Breast epithelium (tissue), 4 donors: ENCODE measurements at regions not wholly inside any gene's neighbourhood (a gene's known extent, or its start where the extent isn't known, plus 50 kb on each side); places are given as distances from the start of the nearest gene placed in this dataset.

Experiments used
- DNase-seq, 2 donors: peaks; one replicate each; pipeline ENCODE4 v3.0.0-alpha.2; 2019; ENCODE audit warnings: low spot score in 2 of 2
- H3K27ac ChIP-seq, 2 donors: fragments of 200-600 bp; sonication (generic) in 1 of 2; one replicate each; pipeline ENCODE4 v1.5.1; 2016 to 2019; ENCODE audit warnings: mild to moderate bottlenecking in 1 of 2
- H3K27me3 ChIP-seq, 2 donors: fragments of 200-600 bp; sonication (generic) in 1 of 2; one replicate each; pipeline versions ENCODE4 v1.5.1 to v1.6.0; 2017 to 2019; ENCODE audit warnings: control low read depth in 1 of 2, mild to moderate bottlenecking in 1 of 2
- H3K36me3 ChIP-seq: fragments of 200-600 bp; one replicate; pipeline ENCODE4 v1.5.1; 2019
- H3K4me1 ChIP-seq, 2 donors: fragments of 200-600 bp; sonication (generic); one replicate each; pipeline ENCODE4 v1.5.1; 2016 to 2019; ENCODE audit warnings: control low read depth in 1 of 2
- H3K4me3 ChIP-seq, 3 donors: fragments of 200-600 bp; sonication (generic); 1 replicate in 2 of 3; 2 replicates in 1 of 3; pipeline ENCODE4 v1.5.1; 2016 to 2019; ENCODE audit warnings: mild to moderate bottlenecking in 3 of 3, moderate library complexity in 2 of 3
- H3K9me3 ChIP-seq, 2 donors: fragments of 200-600 bp; sonication (generic) in 1 of 2; one replicate each; pipeline ENCODE4 v1.5.1; 2016 to 2019; ENCODE audit warnings: control low read depth in 1 of 2
- POLR2A ChIP-seq: fragments of 450-650 bp; IDR thresholded peaks from one replicate; pipeline ENCODE4 v1.6.1; 2016; ENCODE audit warnings: antibody characterized with exemption, mild to moderate bottlenecking, moderate library complexity
- POLR2AphosphoS5 ChIP-seq, 3 donors: sonication (generic); formaldehyde crosslinking; IDR thresholded peaks; one replicate each; pipeline ENCODE4 v1.6.1; 2017; ENCODE audit warnings: antibody characterized with exemption in 3 of 3
- intact Hi-C: fragments of 100-400 bp; cut with DNase I; formaldehyde crosslinking; loops from one replicate; pipeline ENCODE4 v1.15.1; 2023; ENCODE audit warnings: low total_unique reads
- TF ChIP-seq, protein P1 (sequence below), 3 donors: fragments of 450-650 bp; IDR thresholded peaks; one replicate each; pipeline ENCODE4 v1.5.1; 2016 to 2017; ENCODE audit warnings: antibody characterized with exemption in 3 of 3, mild to moderate bottlenecking in 3 of 3, moderate library complexity in 3 of 3

DNA sequence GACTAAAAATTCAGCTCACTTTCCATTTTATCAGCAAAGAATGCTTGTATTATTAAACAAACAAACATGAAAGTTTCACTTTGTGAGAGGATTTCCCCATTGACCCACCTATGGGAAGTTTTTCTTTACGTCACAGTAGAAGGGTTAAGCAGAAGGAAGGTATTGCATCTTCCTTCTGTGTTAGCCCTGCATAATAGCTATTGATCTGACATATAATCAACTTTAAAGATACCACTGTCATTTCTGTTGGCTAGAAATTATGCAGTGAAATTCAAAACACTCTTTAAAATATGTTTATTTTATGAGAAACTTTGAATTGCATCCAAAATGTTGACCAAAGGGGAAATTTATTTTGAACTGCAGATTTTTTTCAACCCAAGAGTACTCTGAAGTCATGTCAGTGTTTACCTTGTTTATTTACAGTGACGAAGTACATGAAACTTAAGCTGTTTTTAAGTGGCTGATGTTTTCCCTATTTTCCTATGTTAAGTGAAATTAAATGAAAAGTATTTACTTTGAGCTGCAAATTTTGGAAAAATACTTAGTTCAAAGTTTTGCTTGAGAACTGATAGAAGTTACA is 566.4 kb downstream of the ZEB2 start:
- no peak overlapping the region for H3K27ac ChIP-seq
- no peaks in the 10 kb centered on the region for H3K36me3 ChIP-seq
- H3K27me3 ChIP-seq, result no peaks in the 10 kb centered on the region
- TF ChIP-seq, protein P1, sequence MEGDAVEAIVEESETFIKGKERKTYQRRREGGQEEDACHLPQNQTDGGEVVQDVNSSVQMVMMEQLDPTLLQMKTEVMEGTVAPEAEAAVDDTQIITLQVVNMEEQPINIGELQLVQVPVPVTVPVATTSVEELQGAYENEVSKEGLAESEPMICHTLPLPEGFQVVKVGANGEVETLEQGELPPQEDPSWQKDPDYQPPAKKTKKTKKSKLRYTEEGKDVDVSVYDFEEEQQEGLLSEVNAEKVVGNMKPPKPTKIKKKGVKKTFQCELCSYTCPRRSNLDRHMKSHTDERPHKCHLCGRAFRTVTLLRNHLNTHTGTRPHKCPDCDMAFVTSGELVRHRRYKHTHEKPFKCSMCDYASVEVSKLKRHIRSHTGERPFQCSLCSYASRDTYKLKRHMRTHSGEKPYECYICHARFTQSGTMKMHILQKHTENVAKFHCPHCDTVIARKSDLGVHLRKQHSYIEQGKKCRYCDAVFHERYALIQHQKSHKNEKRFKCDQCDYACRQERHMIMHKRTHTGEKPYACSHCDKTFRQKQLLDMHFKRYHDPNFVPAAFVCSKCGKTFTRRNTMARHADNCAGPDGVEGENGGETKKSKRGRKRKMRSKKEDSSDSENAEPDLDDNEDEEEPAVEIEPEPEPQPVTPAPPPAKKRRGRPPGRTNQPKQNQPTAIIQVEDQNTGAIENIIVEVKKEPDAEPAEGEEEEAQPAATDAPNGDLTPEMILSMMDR (IDR thresholded peaks at IDR 0.05), result no peak
- no peak for TF ChIP-seq POLR2A
- TF ChIP-seq POLR2AphosphoS5 (IDR thresholded peaks at IDR 0.05), result no peak
- no peak for DNase-seq
- no peaks in the 10 kb centered on the region for H3K4me1 ChIP-seq
- no peaks in the 10 kb centered on the region for H3K9me3 ChIP-seq
- intact Hi-C loops, result no loop called here
- no peak overlapping the region for H3K4me3 ChIP-seq

DNA sequence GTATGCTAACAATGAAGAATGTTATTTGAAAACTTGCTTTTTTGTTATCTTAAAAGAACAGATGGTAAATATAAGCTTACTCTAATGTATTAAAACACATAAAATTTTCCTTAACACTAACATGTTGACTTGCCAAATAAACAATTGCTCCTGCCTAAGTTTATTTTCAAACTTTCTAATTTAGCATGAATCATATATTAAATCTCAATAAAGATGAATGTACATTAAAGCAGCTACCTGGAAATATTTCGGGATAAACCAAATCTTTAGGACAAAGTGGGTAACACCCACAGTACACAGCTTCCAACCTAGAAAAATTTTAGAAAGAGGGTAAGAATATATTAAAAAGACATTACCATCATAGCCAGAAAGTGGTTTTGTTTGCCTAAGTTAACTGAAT is 567.4 kb downstream of the ZEB2 start:
- H3K4me3 ChIP-seq, result no peak overlapping the region
- DNase-seq, result no peak
- H3K4me1 ChIP-seq, result no peaks in the 10 kb centered on the region
- no peaks in the 10 kb centered on the region for H3K27me3 ChIP-seq
- H3K9me3 ChIP-seq, result no peaks in the 10 kb centered on the region
- no peak overlapping the region for H3K27ac ChIP-seq
- TF ChIP-seq, protein P1 (IDR thresholded peaks at IDR 0.05), result no peak
- TF ChIP-seq POLR2AphosphoS5 (IDR thresholded peaks at IDR 0.05) (no peak), POLR2A (no peak)
- H3K36me3 ChIP-seq, result no peaks in the 10 kb centered on the region
- intact Hi-C loops, result no loop called here

DNA sequence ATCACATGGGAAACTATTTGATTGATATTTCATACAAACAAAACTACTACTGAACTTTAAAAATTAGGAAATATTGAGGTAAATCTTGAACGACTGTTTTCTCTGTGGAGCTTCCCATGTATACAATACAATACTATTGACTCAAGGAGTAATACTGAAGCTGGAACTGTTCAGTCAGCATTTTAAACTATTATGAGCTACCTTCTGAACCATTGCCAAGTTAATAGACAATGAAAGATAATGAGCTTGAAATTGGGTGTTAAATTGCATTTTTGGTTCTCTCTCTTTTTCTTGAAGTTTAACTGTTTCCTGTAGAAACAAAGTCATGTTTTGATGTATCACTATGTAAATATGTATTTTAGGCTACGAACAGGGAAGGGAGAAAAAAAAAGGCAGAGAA is 569.2 kb downstream of the ZEB2 start:
- H3K27me3 ChIP-seq, result no peaks in the 10 kb centered on the region
- intact Hi-C loops, result no loop called here
- no peak overlapping the region for H3K27ac ChIP-seq
- H3K9me3 ChIP-seq, result no peaks in the 10 kb centered on the region
- no peak overlapping the region for H3K4me3 ChIP-seq
- TF ChIP-seq POLR2A, result no peak
- TF ChIP-seq POLR2AphosphoS5 (IDR thresholded peaks at IDR 0.05), result no peak
- TF ChIP-seq, protein P1 (IDR thresholded peaks at IDR 0.05), result no peak
- no peaks in the 10 kb centered on the region for H3K4me1 ChIP-seq
- DNase-seq, result no peak
- no peaks in the 10 kb centered on the region for H3K36me3 ChIP-seq

DNA sequence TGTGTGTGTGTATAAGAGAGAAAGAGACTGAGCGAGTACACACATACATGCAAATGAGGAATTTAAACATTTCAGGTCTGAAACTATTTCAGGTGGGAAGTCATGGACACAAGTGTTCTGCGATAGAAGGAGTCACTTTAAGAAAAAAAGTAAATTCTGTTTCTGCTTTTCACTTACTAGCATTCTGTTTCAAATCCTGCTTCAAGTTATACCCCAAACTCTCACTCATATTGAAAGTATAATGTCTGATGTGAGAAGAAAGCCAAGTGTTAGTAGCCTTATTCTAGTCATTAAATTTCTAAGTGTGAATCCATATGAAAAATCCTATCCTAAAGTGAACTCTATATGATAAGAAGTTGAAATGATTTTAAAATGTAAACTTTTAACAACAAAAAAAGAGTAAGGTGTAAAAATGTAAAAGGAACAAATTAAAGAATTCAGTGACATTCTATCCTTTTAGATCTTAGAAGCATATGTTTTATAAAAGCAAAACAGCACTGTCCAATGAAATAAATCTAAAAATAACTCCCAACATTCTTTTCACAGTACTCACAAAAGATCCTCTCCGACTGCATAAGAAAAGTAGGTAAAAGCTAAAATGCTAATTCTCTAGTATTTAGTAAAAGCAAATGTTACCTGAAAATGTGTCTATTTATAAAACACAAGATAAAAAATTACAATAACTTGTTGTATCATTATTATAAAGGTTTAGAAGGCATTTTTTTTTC is 570.6 kb downstream of the ZEB2 start:
- Histone ChIP-seq H3K36me3 (no peaks in the 10 kb centered on the region), H3K9me3 (no peaks in the 10 kb centered on the region), H3K4me3 (no peak overlapping the region), H3K27ac (no peak overlapping the region), H3K27me3 (no peaks in the 10 kb centered on the region), H3K4me1 (no peaks in the 10 kb centered on the region)
- intact Hi-C loops, result no loop called here
- DNase-seq, result no peak
- no peak for TF ChIP-seq POLR2AphosphoS5 (IDR thresholded peaks at IDR 0.05)
- TF ChIP-seq, protein P1 (IDR thresholded peaks at IDR 0.05), result no peak
- TF ChIP-seq POLR2A, result no peak

DNA sequence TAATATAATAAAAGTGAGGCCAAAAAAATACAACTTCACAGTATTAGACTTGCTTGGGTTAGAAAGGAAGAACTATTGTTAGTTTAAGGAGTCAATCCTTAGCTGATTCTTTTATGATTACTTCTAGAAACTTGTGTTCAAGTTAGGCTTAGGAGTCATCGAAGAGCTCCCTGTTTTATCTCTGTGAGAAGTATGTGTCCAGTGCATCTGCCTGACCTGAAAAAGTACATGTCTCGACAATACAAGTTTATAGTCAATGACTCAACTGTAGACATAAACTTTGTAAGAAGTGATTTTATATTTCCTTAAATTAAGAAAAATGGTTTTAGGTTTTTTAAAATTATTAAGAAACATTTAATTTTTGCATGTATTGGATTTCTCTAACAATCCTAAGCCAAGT is 571.2 kb downstream of the ZEB2 start:
- Histone ChIP-seq H3K27me3 (no peaks in the 10 kb centered on the region), H3K9me3 (no peaks in the 10 kb centered on the region), H3K36me3 (no peaks in the 10 kb centered on the region), H3K4me1 (no peaks in the 10 kb centered on the region), H3K4me3 (no peak overlapping the region), H3K27ac (no peak overlapping the region)
- intact Hi-C loops, result no loop called here
- TF ChIP-seq POLR2AphosphoS5 (IDR thresholded peaks at IDR 0.05) (no peak), POLR2A (no peak)
- TF ChIP-seq, protein P1 (IDR thresholded peaks at IDR 0.05), result no peak
- no peak for DNase-seq
